ENCODE measurements at regions not wholly inside any gene's neighbourhood (a gene's known extent, or its start where the extent isn't known, plus 50 kb on each side); places are given as distances from the start of the nearest gene placed in this dataset.

- no peak for DNase-seq
- TF ChIP-seq CTCF (IDR thresholded peaks at IDR 0.05), result no peak
Measured at GRCh38 chr6:23940466-23940865, 185.5 kb upstream of the NRSN1 start.

GRCh38 chr6:23951691-23952090 lies 174.3 kb upstream of the NRSN1 start:
- Histone ChIP-seq H3K36me3 (no peaks in the 10 kb centered on the region), H3K27me3 (no peaks in the 10 kb centered on the region), H3K4me1 (no peaks in the 10 kb centered on the region), H3K4me3 (no peak overlapping the region), H3K27ac (no peak overlapping the region), H3K9me3 (no peaks in the 10 kb centered on the region)
- DNase-seq (no peak), ATAC-seq (no peak)
- intact Hi-C loops (cut with DNase I), result no loop called here
- no peak for TF ChIP-seq CTCF (IDR thresholded peaks at IDR 0.05)

More at GRCh38 chr6:23940466-23940865, 185.5 kb upstream of the NRSN1 start:
- Histone ChIP-seq H3K27ac (no peak overlapping the region), H3K36me3 (no peaks in the 10 kb centered on the region), H3K27me3 (no peaks in the 10 kb centered on the region), H3K4me3 (no peak overlapping the region), H3K9me3 (no peaks in the 10 kb centered on the region), H3K4me1 (no peaks in the 10 kb centered on the region)
- ATAC-seq, result peak; percentile 82
- intact Hi-C loops (cut with DNase I), result no loop called here

- Histone ChIP-seq H3K27me3 (no peaks in the 10 kb centered on the region), H3K9me3 (no peaks in the 10 kb centered on the region), H3K4me3 (no peak overlapping the region), H3K27ac (no peak overlapping the region), H3K4me1 (no peaks in the 10 kb centered on the region), H3K36me3 (no peaks in the 10 kb centered on the region)
- intact Hi-C loops (cut with DNase I), result no loop called here
- no peak for ATAC-seq
- DNase-seq, result no peak
- no peak for TF ChIP-seq CTCF (IDR thresholded peaks at IDR 0.05)
Measured at GRCh38 chr6:23952245-23952644, 173.8 kb upstream of the NRSN1 start.

- ATAC-seq, result no peak
- Histone ChIP-seq H3K27me3 (no peaks in the 10 kb centered on the region), H3K4me1 (no peaks in the 10 kb centered on the region), H3K27ac (no peak overlapping the region), H3K4me3 (no peak overlapping the region), H3K36me3 (no peaks in the 10 kb centered on the region), H3K9me3 (no peaks in the 10 kb centered on the region)
- DNase-seq, result no peak
- TF ChIP-seq CTCF (IDR thresholded peaks at IDR 0.05), result no peak
- intact Hi-C loops (cut with DNase I), result no loop called here
Measured at GRCh38 chr6:23953976-23954375, 172.0 kb upstream of the NRSN1 start.

- H3K4me1 ChIP-seq, result no peaks in the 10 kb centered on the region
- intact Hi-C loops (cut with DNase I), result no loop called here
- no peak for ATAC-seq
- H3K36me3 ChIP-seq, result no peaks in the 10 kb centered on the region
- TF ChIP-seq CTCF (IDR thresholded peaks at IDR 0.05), result no peak
- H3K9me3 ChIP-seq, result no peaks in the 10 kb centered on the region
- no peak for DNase-seq
- no peaks in the 10 kb centered on the region for H3K27me3 ChIP-seq
- no peak overlapping the region for H3K27ac ChIP-seq
- no peak overlapping the region for H3K4me3 ChIP-seq
Measured at GRCh38 chr6:23957017-23957416, 169.0 kb upstream of the NRSN1 start.

- intact Hi-C loops (cut with DNase I), result no loop called here
- Histone ChIP-seq H3K9me3 (no peaks in the 10 kb centered on the region), H3K27ac (no peak overlapping the region), H3K27me3 (no peaks in the 10 kb centered on the region), H3K36me3 (no peaks in the 10 kb centered on the region), H3K4me3 (no peak overlapping the region), H3K4me1 (no peaks in the 10 kb centered on the region)
- no peak for TF ChIP-seq CTCF (IDR thresholded peaks at IDR 0.05)
- DNase-seq (no peak), ATAC-seq (no peak)
Measured at GRCh38 chr6:23964865-23965264, 161.2 kb upstream of the NRSN1 start.
